Peyer's patch (tissue), 4 donors: ENCODE measurements at regions not wholly inside any gene's neighbourhood (a gene's known extent, or its start where the extent isn't known, plus 50 kb on each side); places are given as distances from the start of the nearest gene placed in this dataset.
A peak's percentile ranks its signal among the peaks of the same experiment; 100 is the strongest.

ENCODE experiments used
- DNase-seq, 3 donors: peaks; one replicate each; pipeline ENCODE4 v3.0.0-alpha.2; 2017 to 2019
- H3K27ac ChIP-seq, 4 donors: fragments of 200-600 bp; sonication (generic); one replicate each; pipeline ENCODE4 v1.5.1; 2016 to 2019
- H3K27me3 ChIP-seq, 2 donors: fragments of 200-600 bp; sonication (generic); one replicate each; pipeline ENCODE4 v1.5.1; 2019
- H3K36me3 ChIP-seq, 3 donors: fragments of 200-600 bp; sonication (generic); one replicate each; pipeline ENCODE4 v1.5.1; 2016 to 2019
- H3K4me1 ChIP-seq, 4 donors: fragments of 200-600 bp; sonication (generic); one replicate each; pipeline ENCODE4 v1.5.1; 2016 to 2019
- H3K4me3 ChIP-seq, 4 donors: fragments of 200-600 bp; sonication (generic); 1 replicate in 3 of 4; 2 replicates in 1 of 4; pipeline ENCODE4 v1.5.1; 2016 to 2019; ENCODE audit warnings: mild to moderate bottlenecking in 1 of 4
- H3K9me3 ChIP-seq, 4 donors: fragments of 200-600 bp; sonication (generic); one replicate each; pipeline ENCODE4 v1.5.1; 2016 to 2019; ENCODE audit warnings: mild to moderate bottlenecking in 1 of 4
- POLR2A ChIP-seq, 2 donors: fragments of 450-650 bp; IDR thresholded peaks; one replicate each; pipeline ENCODE4 v1.5.1; 2017; ENCODE audit warnings: antibody characterized with exemption in 2 of 2, mild to moderate bottlenecking in 2 of 2, moderate library complexity in 2 of 2
- TF ChIP-seq, protein P1 (sequence below), 6 experiments: fragments of 450-650 bp in 4 of 6; fragments of 200-600 bp in 2 of 6; sonication (generic) in 1 of 6; IDR thresholded peaks; one replicate each; pipeline ENCODE4 v1.5.1; 2017 to 2019; ENCODE audit warnings: antibody characterized with exemption in 6 of 6, mild to moderate bottlenecking in 3 of 6, moderate library complexity in 1 of 6

DNA sequence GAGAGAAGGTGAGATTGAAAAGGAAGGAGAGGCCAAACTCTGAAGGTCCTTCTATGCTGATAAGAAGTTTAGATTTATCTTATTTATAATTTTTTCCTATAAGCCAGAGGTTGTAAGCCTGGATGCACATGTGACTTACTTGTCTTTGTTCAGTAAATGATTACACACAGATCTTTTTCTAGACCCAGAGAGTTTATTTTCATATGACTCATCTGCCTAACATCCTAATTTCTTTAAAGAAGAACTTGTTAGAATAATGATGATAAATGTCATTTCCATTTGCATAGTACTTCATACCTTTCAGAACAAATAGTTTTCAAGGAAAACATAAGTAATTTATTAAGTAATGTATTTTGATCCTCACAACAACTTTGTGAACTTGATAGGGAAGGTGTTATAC is 434.8 kb upstream of the DPH6 start:
- Histone ChIP-seq H3K9me3 (no peaks in the 10 kb centered on the region), H3K27ac (no peak overlapping the region), H3K4me3 (no peak overlapping the region), H3K36me3 (no peaks in the 10 kb centered on the region), H3K27me3 (no peaks in the 10 kb centered on the region), H3K4me1 (no peaks in the 10 kb centered on the region)
- no peak for TF ChIP-seq POLR2A (IDR thresholded peaks at IDR 0.05)
- TF ChIP-seq, protein P1, sequence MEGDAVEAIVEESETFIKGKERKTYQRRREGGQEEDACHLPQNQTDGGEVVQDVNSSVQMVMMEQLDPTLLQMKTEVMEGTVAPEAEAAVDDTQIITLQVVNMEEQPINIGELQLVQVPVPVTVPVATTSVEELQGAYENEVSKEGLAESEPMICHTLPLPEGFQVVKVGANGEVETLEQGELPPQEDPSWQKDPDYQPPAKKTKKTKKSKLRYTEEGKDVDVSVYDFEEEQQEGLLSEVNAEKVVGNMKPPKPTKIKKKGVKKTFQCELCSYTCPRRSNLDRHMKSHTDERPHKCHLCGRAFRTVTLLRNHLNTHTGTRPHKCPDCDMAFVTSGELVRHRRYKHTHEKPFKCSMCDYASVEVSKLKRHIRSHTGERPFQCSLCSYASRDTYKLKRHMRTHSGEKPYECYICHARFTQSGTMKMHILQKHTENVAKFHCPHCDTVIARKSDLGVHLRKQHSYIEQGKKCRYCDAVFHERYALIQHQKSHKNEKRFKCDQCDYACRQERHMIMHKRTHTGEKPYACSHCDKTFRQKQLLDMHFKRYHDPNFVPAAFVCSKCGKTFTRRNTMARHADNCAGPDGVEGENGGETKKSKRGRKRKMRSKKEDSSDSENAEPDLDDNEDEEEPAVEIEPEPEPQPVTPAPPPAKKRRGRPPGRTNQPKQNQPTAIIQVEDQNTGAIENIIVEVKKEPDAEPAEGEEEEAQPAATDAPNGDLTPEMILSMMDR (IDR thresholded peaks at IDR 0.05) = no peak
- DNase-seq = no peak

- no peaks in the 10 kb centered on the region for H3K27me3 ChIP-seq
- no peaks in the 10 kb centered on the region for H3K4me1 ChIP-seq
- H3K36me3 ChIP-seq = no peaks in the 10 kb centered on the region
- TF ChIP-seq POLR2A (IDR thresholded peaks at IDR 0.05) = no peak
- TF ChIP-seq, protein P1 (IDR thresholded peaks at IDR 0.05) = no peak
- no peak for DNase-seq
- H3K27ac ChIP-seq = no peak overlapping the region
- no peak overlapping the region for H3K4me3 ChIP-seq
- no peaks in the 10 kb centered on the region for H3K9me3 ChIP-seq
Observed at GRCh38 chr15:35986191-35986721, 440.3 kb upstream of the DPH6 start.

- DNase-seq = no peak
- H3K27me3 ChIP-seq = no peaks in the 10 kb centered on the region
- no peak overlapping the region for H3K27ac ChIP-seq
- no peak overlapping the region for H3K4me3 ChIP-seq
- no peak for TF ChIP-seq POLR2A (IDR thresholded peaks at IDR 0.05)
- TF ChIP-seq, protein P1 (IDR thresholded peaks at IDR 0.05) = no peak
- no peaks in the 10 kb centered on the region for H3K9me3 ChIP-seq
- H3K4me1 ChIP-seq = no peaks in the 10 kb centered on the region
- H3K36me3 ChIP-seq = no peaks in the 10 kb centered on the region
Observed at GRCh38 chr15:35987056-35987455, 441.1 kb upstream of the DPH6 start.

GRCh38 chr15:35991386-35991785 is 445.4 kb upstream of the DPH6 start:
- TF ChIP-seq, protein P1 (IDR thresholded peaks at IDR 0.05) = no peak
- TF ChIP-seq POLR2A (IDR thresholded peaks at IDR 0.05) = no peak
- H3K9me3 ChIP-seq = no peaks in the 10 kb centered on the region
- no peaks in the 10 kb centered on the region for H3K27me3 ChIP-seq
- no peak overlapping the region for H3K4me3 ChIP-seq
- H3K4me1 ChIP-seq = no peaks in the 10 kb centered on the region
- no peaks in the 10 kb centered on the region for H3K36me3 ChIP-seq
- no peak overlapping the region for H3K27ac ChIP-seq
- peak in 1 of 3 donors; percentile 55 for DNase-seq

- no peak for TF ChIP-seq POLR2A (IDR thresholded peaks at IDR 0.05)
- TF ChIP-seq, protein P1 (IDR thresholded peaks at IDR 0.05) = no peak
- Histone ChIP-seq H3K9me3 (no peaks in the 10 kb centered on the region), H3K27ac (no peak overlapping the region)
Observed at GRCh38 chr15:35992791-35993190, 446.8 kb upstream of the DPH6 start.

DNA sequence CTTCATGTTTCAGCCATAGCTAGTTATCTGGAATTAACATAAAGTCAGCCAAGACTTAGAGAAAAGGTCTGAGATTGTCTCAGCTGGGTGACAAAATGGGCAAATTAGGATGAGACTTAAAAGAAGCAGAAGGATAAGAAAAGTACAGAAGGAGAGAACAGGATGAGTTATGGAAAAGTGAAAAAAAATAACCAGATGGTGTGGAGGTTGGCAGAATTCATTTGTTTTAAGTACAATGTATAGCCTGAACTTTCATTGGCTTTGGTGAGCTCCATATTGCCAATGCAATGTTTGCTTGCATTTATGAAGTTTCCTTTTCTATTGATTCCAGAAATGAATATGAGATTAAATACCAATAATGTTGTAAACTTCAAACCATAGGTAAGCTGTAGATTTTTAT is 447.2 kb upstream of the DPH6 start:
- no peaks in the 10 kb centered on the region for H3K9me3 ChIP-seq
- DNase-seq = no peak
- H3K27me3 ChIP-seq = no peaks in the 10 kb centered on the region
- H3K4me1 ChIP-seq = no peaks in the 10 kb centered on the region
- TF ChIP-seq, protein P1 (IDR thresholded peaks at IDR 0.05) = no peak
- no peak for TF ChIP-seq POLR2A (IDR thresholded peaks at IDR 0.05)
- H3K4me3 ChIP-seq = no peak overlapping the region
- no peak overlapping the region for H3K27ac ChIP-seq
- no peaks in the 10 kb centered on the region for H3K36me3 ChIP-seq

More at GRCh38 chr15:35992791-35993190, 446.8 kb upstream of the DPH6 start:
- no peaks in the 10 kb centered on the region for H3K4me1 ChIP-seq
- no peak overlapping the region for H3K4me3 ChIP-seq
- H3K36me3 ChIP-seq = no peaks in the 10 kb centered on the region
- DNase-seq = no peak
- no peaks in the 10 kb centered on the region for H3K27me3 ChIP-seq
